T47D (cell line): ENCODE measurements at regions not wholly inside any gene's neighbourhood (a gene's known extent, or its start where the extent isn't known, plus 50 kb on each side); places are given as distances from the start of the nearest gene placed in this dataset.

Source experiments
- DNase-seq, 2 experiments: peaks; one replicate each; pipeline versions ENCODE4 v3.0.0 to v3.0.0-alpha.2; 2011 to 2012; ENCODE audit warnings: low read depth in 1 of 2, low spot score in 1 of 2
- JUND ChIP-seq: IDR thresholded peaks from 2 replicates; pipeline ENCODE4 v1.6.1; 2012; ENCODE audit warnings: low read depth
- in situ Hi-C: cut with HindIII; loops from 2 replicates; pipeline ENCODE4 v1.10.0; 2016; ENCODE audit warnings: low sequenced_read_pairs, low pct_unique_long_range_greater_than_20kb

DNA sequence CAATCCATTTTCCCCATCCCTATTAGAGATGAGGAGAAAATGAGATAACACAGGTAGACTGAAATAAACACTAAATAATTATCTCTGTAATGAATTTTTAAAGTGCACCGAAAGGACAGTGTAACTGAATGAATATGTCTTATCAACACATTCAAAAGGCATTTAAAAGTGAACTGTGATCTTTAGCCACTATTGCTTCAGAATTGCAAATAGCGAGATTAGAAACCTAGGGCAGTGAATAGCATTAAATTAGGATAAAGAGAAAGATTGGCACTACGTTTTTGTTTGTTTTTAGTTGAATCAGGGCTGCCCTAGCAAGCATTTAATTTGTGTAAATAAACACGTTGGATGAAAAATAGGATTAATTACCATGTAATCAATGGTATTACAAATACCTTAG lies 537.5 kb downstream of the ELAVL2 start:
- in situ Hi-C loops, result no loop called here
- no peak for DNase-seq
- no peak for TF ChIP-seq JUND

DNA sequence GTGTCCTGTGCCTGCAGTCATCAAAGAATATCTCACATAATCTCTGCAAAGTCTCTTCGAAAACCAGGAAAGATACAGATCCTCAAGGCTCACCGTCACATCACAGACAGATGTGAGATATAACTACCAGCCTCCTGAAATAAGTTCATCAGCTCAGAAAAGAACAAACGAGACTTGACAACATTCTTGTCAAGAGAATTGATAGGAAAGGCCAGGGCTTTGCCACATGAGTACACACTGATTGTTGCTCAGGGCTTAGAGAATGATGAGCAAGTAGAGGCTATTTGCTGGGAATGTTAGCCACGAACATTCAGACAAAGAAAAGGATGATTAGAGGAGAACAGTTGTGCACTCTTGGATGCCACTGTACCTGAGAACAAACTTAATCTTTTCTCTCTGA lies 535.1 kb downstream of the ELAVL2 start:
- TF ChIP-seq JUND, result no peak
- in situ Hi-C loops, result no loop called here

DNA sequence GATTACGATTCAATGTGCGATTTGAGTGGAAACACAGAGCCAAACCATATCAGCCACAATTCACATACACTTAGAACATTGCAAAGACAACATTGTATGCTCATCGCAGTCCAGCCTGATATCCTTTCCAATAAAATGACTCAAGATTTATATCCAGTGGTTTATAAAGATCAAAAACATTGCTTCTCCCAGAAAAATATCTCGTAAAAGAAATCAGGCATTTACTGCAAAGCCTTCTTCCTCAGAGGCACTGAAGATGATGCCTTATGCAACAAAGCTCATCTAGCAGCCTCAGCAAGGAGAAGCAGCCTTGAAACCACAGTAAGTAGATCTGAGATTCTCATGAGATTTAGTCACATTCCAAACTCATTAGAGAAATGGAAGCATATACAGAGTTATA lies 523.8 kb downstream of the ELAVL2 start:
- in situ Hi-C loops, result no loop called here
- DNase-seq, result no peak
- TF ChIP-seq JUND, result no peak

More for the DNA sequence above, 535.1 kb downstream of the ELAVL2 start:
- DNase-seq, result no peak

DNA sequence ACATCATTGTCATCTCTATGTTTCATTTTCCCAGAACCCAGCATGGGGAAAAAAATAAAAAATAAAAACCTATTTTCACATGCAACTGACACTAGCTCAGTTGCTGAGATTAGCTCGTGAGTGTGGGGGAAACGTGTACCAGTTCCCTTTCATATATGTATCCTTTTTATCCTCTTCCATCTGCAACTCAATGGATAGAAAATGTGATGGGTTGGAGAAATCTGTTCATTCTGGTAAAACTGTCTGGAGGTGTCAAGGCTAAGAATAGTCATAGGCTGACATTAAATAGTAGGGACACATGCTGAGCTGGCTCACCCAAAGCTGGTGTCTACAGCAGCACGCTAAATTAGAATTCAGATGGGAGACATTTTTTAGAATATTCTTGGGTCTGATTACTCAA lies 519.3 kb downstream of the ELAVL2 start:
- in situ Hi-C loops, result no loop called here
- no peak for TF ChIP-seq JUND
- no peak for DNase-seq

DNA sequence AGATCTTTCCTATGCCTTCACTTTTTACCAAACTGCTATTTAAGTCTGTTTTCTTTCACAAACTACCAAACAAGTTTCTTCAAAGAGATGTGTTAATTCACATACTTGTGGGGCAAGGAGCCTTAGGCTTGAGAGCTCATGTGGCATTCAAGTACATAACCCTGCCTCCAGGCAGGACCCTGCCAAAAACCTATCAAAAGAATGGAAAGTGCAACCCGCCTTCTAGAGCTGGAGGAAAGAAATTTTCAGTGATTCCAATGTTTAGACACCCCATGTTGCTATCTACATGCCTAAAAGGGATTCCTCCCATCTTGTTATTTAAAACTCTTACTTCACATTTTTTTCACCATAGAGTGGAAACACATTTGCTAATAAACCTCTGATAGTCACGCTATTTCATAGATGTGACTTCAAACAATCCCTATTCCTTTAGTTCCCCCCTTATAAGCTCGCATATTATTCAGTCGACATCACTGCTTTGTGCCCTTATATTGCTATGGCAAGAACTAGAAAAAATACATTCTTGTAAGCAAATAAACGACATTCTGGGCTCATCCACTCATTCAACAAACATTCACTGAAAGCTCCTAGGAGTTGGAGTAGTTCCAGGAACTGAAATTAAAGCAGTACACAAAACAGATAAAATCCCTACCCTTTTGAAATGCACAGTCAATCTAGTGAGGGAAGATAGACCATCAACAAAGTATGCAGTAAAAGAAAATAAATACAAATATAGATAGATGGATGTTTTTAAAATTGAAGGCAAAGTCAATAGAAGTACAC lies 518.1 kb downstream of the ELAVL2 start:
- peak in 1 of 2 experiments; percentile 0 for DNase-seq
- TF ChIP-seq JUND, result no peak
- in situ Hi-C loops, result no loop called here

DNA sequence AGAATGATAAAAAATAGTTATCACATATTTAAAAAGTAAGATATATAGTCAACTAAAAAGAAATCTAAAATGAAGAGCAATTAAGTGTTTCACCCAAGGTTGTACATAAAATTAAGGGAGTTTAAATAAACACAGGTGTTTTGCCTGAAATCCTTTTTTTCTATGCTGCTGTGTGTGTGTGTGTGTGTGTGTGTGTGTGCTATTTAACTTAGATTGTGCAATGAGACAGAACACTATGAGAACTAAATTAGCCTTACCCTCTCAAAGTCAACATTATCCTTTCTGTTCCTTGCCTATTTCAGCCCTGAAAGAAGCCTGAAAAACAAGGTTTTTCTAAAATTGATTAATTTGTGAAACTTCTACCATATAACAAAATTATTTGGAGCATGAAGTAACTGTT lies 516.2 kb downstream of the ELAVL2 start:
- no peak for TF ChIP-seq JUND
- DNase-seq, result no peak
- in situ Hi-C loops, result no loop called here

DNA sequence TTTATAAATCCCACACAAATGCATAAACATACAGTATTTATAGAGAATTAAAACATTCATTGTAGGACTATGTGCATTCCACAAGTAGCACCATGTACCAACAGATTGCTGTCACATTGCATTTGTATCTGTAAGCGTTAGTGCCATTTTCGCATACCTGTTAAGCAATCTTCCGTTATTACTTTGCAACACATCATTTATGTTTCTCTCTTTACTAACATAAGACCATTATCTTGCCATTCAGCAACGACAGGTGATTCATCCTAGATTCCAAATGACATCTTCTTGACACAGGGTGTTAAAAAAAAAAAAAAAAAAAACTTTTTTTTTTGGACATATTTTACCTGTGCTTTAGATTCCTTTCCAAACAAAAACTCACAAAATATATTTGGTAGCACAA lies 511.8 kb downstream of the ELAVL2 start:
- no peak for DNase-seq
- no peak for TF ChIP-seq JUND
- in situ Hi-C loops, result no loop called here

DNA sequence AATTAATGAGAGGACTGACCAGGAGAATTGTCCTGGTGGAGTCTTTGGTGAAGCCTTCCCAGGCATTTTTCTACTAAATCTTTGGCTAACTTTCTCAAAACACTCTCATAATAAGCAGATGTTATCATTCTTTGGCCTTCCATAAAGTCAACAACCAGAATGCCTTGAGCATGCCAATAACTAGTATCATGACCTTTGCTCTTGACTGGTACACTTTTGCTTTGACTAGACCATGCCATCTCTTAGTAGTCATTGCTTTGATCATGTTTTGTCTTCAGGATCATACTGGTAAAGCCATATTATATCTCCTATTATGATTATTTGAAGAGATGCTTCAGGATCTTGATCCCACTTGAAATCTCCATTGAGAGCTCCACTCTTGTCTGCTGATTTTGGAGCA lies 506.9 kb downstream of the ELAVL2 start:
- no peak for DNase-seq
- in situ Hi-C loops, result no loop called here
- no peak for TF ChIP-seq JUND

DNA sequence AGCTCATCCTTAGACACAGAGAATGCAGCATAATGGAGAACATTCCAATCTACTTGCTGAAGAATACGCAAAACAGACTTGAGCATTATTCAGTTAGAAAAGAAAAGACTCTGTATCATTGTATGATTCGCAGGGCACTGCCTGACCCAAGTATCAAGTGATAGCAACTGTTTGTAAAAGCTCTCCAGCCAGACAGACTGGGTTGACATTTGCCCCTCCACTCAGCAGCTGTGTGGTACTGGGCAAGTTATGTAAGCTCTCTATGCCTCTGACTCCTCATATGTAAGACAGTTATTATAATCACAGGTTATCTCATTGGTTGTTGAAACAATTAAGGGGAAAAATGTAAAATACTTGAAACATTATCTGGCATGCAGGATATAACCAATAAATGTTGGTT lies 505.0 kb downstream of the ELAVL2 start:
- in situ Hi-C loops, result no loop called here
- no peak for DNase-seq
- TF ChIP-seq JUND, result no peak

DNA sequence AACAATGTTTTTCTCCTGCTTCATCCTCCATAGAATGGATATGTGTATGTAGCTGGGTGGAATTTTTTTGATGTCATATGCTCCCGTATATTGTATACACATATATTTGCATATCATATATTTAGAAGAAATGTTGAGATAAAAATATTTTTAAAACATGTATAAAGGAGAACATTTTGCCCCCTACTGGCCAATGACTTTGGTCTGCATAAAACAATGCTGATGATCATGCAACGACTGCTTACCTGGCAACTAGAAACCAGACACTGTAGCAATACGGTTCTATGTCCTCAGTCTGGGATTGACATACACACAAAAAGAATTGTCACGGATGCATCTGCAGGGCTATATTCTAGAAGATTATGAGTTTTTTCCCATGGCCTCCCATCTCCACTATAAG lies 503.6 kb downstream of the ELAVL2 start:
- peak; percentile 9 to 39 for DNase-seq
- in situ Hi-C loops, result no loop called here
- TF ChIP-seq JUND, result no peak

DNA sequence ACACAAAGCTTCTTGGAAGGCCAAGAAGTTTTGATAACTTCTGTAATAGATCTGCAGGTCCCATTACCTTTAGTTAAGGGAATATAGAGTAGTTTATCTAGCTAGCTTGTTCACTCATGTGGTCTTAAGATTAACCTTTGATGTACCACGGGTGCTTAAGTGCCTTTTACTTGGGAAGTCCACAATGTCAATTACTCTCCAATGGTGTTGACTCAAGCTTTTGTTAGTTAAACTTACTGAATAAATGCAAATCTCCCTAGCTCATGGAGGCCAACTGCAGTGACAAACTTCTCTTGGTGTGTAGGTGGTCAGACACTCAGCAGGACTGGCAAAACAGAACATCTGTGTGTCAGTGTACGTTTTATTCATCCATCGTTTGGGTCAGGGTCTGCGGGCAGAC lies 501.5 kb downstream of the ELAVL2 start:
- in situ Hi-C loops, result no loop called here
- no peak for DNase-seq
- no peak for TF ChIP-seq JUND

DNA sequence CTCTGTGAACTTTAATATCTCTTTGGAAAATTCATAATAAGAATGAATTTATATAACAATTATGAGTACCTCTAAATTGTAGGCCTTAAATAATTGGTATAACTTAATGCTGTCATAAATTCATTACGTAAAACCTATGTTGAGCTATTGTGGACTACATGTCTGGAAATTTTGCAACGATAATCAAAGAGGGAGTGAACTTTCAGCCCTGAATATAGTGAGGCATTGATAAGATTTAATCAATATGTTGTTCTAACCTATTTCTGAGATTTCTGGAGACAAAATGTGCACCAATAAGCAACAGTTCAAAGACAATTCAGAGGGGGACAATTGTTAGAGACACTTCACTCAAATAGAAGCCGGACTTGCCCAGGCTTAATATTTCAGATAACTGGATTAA lies 499.4 kb downstream of the ELAVL2 start:
- no peak for DNase-seq
- in situ Hi-C loops, result no loop called here
- TF ChIP-seq JUND, result no peak

DNA sequence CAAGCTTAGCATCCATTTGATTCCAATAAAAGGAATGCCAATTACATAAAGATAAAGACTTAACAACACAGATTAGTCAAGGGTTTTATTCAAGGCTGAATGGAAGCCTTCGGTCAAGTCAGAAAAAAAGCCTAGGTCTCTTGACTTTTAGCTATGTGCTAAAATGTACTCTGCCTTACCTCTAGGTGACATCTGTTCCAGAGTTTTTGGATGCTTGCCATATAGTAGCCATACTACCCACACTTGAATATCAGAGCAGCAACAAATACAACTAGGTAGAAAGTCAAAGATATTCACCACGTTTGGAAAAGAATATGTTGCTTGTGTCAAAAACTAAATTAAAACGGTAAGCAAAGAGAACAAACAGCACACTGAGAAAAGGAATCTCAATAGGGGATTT lies 484.7 kb downstream of the ELAVL2 start:
- in situ Hi-C loops, result no loop called here
- TF ChIP-seq JUND, result no peak
- peak in 1 of 2 experiments; percentile 3 for DNase-seq

DNA sequence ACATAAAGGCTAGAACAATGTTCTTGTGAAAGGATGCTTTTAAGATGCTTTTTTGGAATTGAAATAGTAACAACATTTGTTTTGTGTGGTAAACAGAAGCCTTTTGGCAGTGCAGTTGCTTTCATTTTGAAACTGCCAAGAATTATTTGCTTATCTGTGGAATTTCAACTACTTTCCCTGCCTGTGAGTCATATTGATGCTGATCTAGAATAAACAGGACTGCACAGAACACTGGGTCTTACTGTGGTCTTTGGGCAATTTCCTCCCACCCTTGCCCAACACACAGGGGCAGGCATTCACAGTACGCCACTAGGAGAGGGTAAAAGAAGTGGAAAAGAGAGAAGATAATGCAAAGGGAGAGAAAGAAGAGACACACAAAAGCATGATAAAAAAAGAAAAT lies 483.7 kb downstream of the ELAVL2 start:
- in situ Hi-C loops, result no loop called here
- TF ChIP-seq JUND, result no peak
- DNase-seq, result peak in 1 of 2 experiments; percentile 6

DNA sequence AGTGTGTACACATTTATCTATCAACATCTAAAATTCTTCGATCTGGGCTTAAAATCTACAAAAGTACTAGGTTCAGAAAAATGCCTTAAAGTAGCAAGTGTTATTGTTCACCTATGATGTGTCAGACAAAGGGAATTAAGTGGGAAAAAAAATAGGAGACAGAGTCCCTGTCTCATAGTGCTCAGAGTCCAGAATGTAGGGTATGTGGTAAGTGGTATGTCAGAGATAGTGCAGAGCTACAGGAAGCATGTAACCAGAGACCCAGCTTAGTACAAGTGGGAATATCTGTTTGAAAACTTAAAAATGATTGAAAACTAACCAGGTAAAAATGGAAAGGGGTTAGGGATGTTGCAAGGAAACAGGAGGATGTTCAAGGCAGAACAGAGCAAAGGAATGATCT lies 482.8 kb downstream of the ELAVL2 start:
- in situ Hi-C loops, result no loop called here
- no peak for TF ChIP-seq JUND
- DNase-seq, result no peak
